HFFc6 (cell line): ENCODE measurements at regions not wholly inside any gene's neighbourhood (a gene's known extent, or its start where the extent isn't known, plus 50 kb on each side); places are given as distances from the start of the nearest gene placed in this dataset.

Experiments
- DNase-seq: peaks from one replicate; pipeline ENCODE4 v3.0.0-alpha.2; 2018
- H3K27ac Mint-ChIP-seq: 2 replicates; pipeline ENCODE4 v1.8.0; 2020; ENCODE audit warnings: mild to moderate bottlenecking, mixed read lengths
- H3K27me3 Mint-ChIP-seq: 2 replicates; pipeline ENCODE4 v1.8.0; 2021; ENCODE audit warnings: mild to moderate bottlenecking, moderate library complexity, mixed read lengths; ENCODE audit not compliant: insufficient read depth
- H3K36me3 Mint-ChIP-seq: 2 replicates; pipeline ENCODE4 v1.8.0; 2021; ENCODE audit warnings: low read depth, mixed read lengths
- H3K4me1 Mint-ChIP-seq: 2 replicates; pipeline ENCODE4 v1.8.0; 2020; ENCODE audit warnings: low read depth, mixed read lengths
- H3K4me3 Mint-ChIP-seq: 2 replicates; pipeline ENCODE4 v1.8.0; 2020; ENCODE audit warnings: mild to moderate bottlenecking, moderate library complexity, mixed read lengths
- H3K9me3 Mint-ChIP-seq: 2 replicates; pipeline ENCODE4 v1.8.0; 2020; ENCODE audit warnings: mild to moderate bottlenecking, mixed read lengths
- TF ChIP-seq, protein P1 (sequence below): fragments of 200-600 bp; sonication (generic); IDR thresholded peaks from 2 replicates; pipeline ENCODE4 v1.5.0; 2021; ENCODE audit warnings: antibody characterized with exemption, mild to moderate bottlenecking

DNA sequence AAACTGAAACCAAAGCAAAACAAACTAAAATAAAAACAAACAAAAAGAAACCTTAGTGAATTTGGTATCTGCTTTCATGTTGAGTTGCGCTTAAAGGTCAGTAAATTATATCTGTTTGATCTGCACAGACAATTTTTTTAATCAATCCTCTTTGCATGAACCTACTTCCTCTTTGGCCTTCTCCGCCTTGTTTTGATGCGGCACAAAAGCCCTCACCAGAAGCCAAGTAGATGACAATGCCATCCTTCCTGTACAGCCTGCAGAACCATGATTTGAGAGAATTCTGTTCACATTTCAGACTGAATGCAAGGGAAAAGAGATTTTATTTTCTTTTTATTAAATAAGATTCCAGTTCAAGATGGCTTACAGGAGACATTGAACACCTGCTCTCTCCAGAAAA, 473.6 kb upstream of the FTMT start:
- no peaks in the 10 kb centered on the region for H3K36me3 Mint-ChIP-seq
- TF ChIP-seq, protein P1, sequence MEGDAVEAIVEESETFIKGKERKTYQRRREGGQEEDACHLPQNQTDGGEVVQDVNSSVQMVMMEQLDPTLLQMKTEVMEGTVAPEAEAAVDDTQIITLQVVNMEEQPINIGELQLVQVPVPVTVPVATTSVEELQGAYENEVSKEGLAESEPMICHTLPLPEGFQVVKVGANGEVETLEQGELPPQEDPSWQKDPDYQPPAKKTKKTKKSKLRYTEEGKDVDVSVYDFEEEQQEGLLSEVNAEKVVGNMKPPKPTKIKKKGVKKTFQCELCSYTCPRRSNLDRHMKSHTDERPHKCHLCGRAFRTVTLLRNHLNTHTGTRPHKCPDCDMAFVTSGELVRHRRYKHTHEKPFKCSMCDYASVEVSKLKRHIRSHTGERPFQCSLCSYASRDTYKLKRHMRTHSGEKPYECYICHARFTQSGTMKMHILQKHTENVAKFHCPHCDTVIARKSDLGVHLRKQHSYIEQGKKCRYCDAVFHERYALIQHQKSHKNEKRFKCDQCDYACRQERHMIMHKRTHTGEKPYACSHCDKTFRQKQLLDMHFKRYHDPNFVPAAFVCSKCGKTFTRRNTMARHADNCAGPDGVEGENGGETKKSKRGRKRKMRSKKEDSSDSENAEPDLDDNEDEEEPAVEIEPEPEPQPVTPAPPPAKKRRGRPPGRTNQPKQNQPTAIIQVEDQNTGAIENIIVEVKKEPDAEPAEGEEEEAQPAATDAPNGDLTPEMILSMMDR, result no peak
- no peaks in the 10 kb centered on the region for H3K27me3 Mint-ChIP-seq
- H3K4me3 Mint-ChIP-seq, result no peak overlapping the region
- H3K27ac Mint-ChIP-seq, result no peak overlapping the region
- no peaks in the 10 kb centered on the region for H3K4me1 Mint-ChIP-seq
- H3K9me3 Mint-ChIP-seq, result peaks cover 11% of the 10 kb centered on the region
- DNase-seq, result no peak

DNA sequence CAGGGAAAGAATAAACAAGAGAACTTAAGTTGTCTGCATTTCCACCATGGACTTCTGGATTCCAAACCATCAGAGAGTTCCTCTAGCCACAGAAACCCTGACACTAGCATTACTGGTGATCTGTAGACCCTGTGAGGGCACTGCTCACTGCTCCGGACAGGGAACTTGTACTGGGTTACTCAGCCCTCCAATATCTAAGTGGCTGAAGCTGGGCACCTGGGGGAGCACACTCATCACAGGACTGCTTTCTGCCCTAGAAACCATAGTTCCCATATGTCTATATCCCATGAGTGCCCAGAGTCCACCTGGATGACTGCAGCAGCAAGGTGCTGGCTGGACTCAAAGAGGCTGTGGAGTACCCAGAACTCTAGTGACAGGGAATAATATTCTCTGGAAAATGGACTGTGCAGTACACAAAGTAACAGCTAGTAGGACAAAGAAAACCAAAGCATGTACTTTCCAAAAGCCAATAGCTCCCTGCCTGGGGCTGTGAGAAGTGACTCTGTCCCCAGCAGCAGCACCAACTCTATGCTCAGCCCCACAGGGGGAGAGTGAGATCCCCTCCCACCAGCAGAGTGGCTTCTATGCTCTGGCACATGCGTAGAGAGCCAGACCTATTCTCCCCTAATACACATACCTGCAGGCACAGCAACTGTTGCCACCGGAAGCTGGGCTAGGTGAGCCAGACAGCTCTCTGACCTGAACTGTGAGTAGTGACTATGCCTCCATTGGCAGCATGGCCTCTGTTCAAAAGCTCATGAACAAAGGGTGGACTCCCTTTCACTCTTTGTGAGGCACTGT, 472.9 kb upstream of the FTMT start:
- Mint-ChIP-seq H3K4me3 (no peak overlapping the region), H3K27ac (no peak overlapping the region), H3K36me3 (no peaks in the 10 kb centered on the region), H3K4me1 (no peaks in the 10 kb centered on the region), H3K9me3 (peaks cover 17% of the 10 kb centered on the region), H3K27me3 (no peaks in the 10 kb centered on the region)
- TF ChIP-seq, protein P1, result no peak
- no peak for DNase-seq

DNA sequence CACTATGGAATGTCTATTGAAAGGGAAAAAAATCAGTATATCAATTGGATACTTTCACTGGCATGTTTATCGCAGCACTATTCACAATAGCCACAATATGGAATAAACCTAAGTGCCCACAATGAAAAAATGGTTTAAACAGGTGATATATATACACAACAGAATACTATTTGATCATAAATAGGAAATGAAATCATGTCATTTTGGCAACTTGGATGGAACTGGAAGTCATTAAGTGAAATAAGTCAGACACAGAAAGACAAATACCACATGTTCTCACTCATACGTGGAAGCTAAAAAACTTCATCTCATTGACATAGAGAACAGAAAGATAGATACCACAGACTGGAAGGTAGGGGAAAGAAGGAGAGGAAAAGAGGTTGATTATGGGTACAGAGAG, 471.6 kb upstream of the FTMT start:
- DNase-seq, result no peak
- Mint-ChIP-seq H3K9me3 (peaks cover 12% of the 10 kb centered on the region), H3K27ac (no peak overlapping the region), H3K4me3 (no peak overlapping the region), H3K4me1 (no peaks in the 10 kb centered on the region), H3K27me3 (no peaks in the 10 kb centered on the region), H3K36me3 (no peaks in the 10 kb centered on the region)
- TF ChIP-seq, protein P1, result no peak

DNA sequence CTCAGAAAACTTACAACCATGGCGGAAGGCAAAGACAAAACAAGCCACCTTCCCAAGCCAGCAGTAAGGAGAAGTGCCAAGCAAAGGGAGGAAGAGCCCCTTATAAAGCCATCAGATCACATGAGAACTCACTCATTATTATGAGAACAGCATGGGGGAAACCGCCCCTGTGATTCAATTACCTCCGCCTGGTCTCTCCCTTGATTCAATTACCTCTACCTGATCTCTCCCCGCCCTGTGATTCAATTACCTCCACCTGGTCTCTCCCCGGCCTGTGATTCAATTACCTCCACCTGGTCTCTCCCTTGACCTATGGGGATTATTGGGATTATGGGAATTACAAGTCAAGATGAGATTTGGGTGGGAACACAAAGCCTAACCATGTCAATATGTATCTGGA, 467.3 kb upstream of the FTMT start:
- peaks cover 13% of the 10 kb centered on the region for H3K9me3 Mint-ChIP-seq
- H3K36me3 Mint-ChIP-seq, result no peaks in the 10 kb centered on the region
- TF ChIP-seq, protein P1, result no peak
- no peaks in the 10 kb centered on the region for H3K4me1 Mint-ChIP-seq
- H3K27ac Mint-ChIP-seq, result no peak overlapping the region
- no peak overlapping the region for H3K4me3 Mint-ChIP-seq
- DNase-seq, result no peak
- no peaks in the 10 kb centered on the region for H3K27me3 Mint-ChIP-seq

DNA sequence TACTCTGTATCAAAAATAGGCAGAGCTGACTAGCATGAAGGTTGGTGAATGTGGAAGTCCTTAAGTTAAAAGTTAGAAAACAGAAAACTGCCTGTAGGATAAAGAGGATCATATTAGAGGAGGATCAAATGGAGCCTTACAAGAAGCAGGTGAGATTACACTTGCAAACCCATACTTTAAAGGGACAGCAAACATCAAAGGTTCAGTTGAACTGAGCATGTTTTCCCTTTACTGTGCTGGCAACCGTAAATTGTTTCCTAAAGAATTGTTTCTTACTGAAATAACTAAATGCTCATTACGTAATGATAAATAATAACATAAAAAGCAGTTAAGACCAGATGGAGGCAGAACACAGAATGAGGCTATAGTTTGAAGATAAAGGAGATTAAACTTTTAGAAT, 465.3 kb upstream of the FTMT start:
- H3K27me3 Mint-ChIP-seq, result no peaks in the 10 kb centered on the region
- peaks cover 16% of the 10 kb centered on the region for H3K9me3 Mint-ChIP-seq
- TF ChIP-seq, protein P1, result no peak
- no peak for DNase-seq
- no peak overlapping the region for H3K4me3 Mint-ChIP-seq
- H3K27ac Mint-ChIP-seq, result no peak overlapping the region
- H3K4me1 Mint-ChIP-seq, result no peaks in the 10 kb centered on the region
- H3K36me3 Mint-ChIP-seq, result no peaks in the 10 kb centered on the region
